NCI-H2107 treated with DMSO at 0.1 percent for 48 hours (cell line): ENCODE measurements at regions not wholly inside any gene's neighbourhood (a gene's known extent, or its start where the extent isn't known, plus 50 kb on each side); places are given as distances from the start of the nearest gene placed in this dataset.

Experiments
- DNase-seq: peaks from one replicate; lab custom pipeline; 2025; ENCODE audit not compliant: unreplicated experiment; lab: John Stamatoyannopoulos, UW

DNA sequence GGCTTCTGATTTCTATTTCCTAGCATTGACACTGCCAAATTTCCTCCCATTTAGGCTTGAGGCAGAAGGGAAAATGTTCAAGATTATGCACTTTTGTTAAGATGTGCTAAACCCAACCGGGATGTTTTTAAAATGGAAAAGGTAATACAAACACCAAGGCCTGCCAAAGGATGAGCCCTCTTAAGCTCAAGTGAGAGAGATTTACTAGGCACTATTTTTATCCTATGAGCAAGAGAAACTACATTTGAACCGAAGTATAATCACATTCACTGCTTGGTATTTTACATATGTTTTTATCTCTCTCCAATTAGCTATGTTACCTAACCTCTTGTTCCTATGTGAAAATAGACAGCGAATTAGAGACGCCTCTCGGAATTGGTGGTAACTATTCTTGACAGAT lies 295.8 kb downstream of the GABRB3 start:
- no peak for DNase-seq

- DNase-seq, result no peak
Observed at GRCh38 chr15:26475554-26475953, 297.3 kb downstream of the GABRB3 start.

GRCh38 chr15:26472661-26473060 lies 300.2 kb downstream of the GABRB3 start:
- DNase-seq, result no peak

DNA sequence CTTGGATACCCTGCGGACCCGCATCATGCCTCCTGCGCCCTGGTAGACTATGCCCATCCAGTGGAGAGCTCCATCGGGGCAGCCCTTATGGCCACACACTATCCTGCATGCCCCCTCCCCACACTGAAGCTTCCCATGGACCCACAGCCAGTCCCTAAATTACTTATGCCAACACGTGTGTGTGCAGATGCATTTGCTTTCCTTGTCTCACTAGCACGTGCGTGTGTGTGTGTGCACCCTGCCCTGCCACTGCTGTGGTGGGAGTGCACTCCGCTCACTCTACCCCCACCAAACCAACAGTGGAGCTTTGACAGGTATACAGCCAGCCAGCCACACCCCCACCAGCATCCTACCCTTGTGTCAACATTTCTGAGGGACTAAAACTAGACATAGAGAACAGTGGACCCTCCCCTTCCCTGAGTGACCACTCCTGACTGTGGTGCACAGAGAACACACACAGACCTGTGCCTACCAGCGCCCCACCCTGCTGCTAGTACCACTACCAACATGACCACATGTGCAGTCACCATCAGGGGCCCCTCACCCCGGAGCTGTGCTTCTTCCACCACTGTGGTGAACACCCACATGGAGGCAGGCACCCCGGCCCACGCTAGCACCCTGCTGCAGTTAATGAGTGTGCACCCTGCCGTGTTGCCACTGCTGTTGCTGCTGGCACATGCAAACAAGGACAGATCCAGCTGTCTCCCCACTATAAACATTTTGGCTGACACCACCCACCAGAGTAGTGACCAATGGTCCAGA lies 310.8 kb downstream of the GABRB3 start:
- DNase-seq, result no peak

DNA sequence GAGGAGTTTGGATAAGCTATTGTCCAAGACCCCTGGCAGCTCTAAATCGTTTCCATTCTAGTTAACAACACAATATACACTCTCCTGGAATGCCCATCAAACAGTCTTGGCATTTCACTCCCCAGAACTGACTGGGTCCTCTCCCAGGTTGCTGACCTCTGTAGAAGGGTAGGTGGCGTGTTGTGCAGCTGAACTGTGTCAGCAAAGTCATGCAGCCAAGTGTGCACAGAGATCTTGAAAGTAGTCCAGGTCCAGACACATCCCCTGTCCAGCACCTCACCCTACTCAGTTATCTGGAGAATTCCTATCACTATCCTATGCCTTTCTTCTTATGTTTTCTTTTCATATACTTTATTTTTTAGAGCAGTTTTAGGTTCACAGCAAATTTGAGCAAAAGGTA lies 312.7 kb downstream of the GABRB3 start:
- no peak for DNase-seq

DNA sequence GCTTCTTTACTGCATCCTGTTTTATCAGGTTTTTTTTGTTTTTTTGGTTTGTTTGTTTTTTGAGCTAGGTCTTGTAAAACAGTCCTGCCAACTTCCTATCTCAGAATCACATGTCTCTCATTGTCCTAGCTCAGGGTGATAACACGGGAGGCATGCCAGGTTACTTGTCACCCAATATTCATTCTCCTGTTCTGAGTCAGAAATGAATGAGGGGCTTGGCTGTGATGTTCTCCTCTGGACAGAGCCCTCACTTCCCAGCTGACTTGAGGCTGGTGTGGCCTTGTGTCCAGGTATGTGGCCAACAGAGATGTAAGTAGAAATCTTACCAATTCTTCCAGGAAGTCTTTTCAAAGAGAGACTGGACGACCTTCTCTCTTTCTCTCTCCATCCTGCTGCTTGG lies 317.0 kb downstream of the GABRB3 start:
- DNase-seq, result no peak

DNA sequence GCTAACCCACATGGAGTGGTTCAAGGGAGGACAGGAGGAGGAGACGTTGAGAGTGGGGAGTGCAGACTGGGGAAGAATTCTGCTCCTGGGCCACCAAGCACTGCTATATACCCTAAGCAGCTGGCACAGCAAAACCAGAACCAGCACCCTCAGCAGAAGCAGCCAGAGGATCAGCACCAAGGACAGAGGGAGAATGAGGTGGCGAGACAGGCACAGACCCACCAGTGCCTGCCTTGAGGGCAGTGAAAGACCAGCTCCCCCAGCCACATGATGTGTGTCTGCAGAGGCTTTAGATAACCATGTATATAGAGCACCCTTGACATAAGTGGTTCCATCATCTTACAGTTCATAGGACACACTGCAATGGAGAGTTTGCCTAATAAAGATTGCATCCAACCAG lies 319.0 kb downstream of the GABRB3 start:
- DNase-seq, result no peak

- no peak for DNase-seq
Observed at GRCh38 chr15:26451995-26452394, 320.9 kb downstream of the GABRB3 start.

- no peak for DNase-seq
Observed at GRCh38 chr15:26449291-26449690, 323.6 kb downstream of the GABRB3 start.

DNA sequence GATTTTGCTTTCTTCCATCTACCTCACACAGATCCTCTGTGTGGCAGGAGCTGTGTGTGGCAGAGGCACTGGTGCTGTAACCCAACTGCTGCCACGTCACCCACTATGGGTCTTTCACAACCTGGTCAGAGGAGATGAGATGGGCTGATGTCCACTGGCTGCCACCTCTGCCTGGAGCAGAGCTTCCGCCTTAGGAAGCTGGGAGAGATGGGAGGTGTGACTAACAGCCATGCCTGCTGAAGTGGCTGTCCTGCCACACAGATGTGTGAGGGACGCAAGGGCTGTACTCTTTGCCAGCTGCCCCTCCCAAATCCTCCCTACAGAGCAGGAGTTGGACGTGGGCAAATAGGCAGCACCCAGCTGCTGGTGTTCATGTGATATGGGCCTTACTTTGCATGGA lies 329.5 kb downstream of the GABRB3 start:
- no peak for DNase-seq

DNA sequence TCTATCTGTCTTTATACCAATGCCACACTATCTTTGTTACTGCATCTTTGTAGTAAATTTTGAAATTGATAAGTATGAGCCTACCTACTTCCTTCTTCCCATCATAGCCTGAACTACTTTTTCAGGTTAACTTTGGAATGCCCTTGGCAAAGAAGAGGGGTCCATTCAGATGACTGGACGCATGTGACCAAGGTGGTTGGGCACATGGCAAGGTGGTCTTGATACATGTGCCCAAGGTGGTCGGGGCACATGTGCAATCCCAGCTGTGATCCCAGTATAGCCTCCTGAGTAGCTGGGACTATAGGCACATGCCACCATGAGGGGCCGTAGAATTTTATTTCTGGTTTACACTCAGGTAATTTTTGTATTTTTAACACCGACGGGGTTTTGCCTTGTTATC lies 330.2 kb downstream of the GABRB3 start:
- no peak for DNase-seq

- DNase-seq, result no peak
Observed at GRCh38 chr15:26439681-26440080, 333.2 kb downstream of the GABRB3 start.

DNA sequence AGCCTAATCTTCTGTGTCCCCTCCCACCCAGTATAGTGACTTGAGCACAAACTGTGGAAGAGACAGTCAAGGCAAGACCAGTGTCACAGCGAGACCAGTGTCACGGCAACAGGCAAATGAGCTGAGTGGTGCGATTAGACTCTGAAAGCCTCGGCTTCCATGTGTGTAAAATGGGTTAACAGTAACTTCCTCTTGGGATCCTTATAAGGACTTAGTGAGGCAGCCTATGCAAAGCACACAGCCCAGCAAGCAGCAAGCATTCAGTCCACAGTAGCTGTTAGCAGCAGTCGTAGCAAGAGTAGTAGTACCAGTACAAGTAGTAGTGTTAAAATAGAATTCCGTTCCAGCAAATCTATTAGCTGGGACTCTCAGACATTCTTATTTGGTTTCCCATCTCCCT lies 334.1 kb downstream of the GABRB3 start:
- no peak for DNase-seq

GRCh38 chr15:26438316-26438715 lies 334.6 kb downstream of the GABRB3 start:
- DNase-seq, result no peak

GRCh38 chr15:26433818-26434217 lies 339.0 kb downstream of the GABRB3 start:
- DNase-seq, result no peak

DNA sequence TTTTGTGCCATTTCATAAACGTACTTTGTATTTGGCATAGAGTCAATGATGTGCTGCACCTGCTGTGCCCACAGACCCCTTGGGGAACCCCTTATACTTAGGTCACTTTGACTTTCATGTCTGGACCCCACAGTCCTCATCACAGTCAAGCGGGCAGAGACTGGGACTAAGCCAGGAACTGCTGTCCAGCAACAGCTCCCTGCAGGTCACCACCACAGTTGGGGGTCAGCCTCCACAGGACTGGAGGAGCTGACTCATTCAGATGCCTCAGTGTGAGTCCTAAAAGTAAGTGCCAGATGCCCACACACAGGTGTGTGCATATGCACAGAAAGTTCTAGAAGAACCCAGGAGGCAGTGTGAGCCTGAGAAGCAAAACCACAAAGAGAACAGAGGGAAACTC lies 339.8 kb downstream of the GABRB3 start:
- no peak for DNase-seq

DNA sequence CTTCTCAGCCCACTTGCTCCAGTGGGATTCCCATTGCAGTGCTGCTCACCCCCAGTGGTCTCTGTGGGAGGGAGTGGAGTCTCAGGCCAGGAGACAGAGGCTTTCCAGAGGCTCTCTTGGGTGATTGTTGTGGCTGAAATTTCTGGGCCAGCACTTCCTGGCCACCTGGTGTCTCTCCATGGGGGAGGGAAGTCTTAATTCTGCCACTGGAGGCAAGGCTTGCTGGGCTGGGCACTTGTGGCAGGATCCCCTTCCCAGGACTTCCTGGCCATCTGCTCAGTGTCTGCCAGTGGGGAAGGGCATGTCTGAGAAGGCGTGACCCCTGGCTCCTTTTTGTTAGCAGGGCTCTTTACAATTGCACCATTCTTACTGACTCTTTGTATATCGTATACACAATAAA lies 351.8 kb downstream of the GABRB3 start:
- no peak for DNase-seq

DNA sequence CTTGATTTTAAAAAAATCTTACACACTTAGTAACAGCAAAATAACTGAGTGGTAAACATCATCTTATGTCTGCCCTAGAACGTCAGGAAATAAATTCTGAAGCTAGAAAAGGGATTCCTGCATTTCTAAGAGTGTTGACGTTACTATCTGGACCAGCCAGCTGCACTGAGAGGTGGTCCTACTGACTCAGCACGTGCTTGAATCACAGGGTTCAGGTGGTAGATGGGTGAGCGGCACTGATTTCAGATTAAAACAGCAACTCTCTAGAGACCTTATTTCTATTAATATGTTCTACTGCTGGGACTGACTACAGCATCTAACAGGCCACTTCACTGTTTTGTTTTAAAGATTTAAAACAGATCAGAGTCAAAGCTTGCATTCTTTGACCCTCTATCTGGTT lies 377.2 kb downstream of the GABRB3 start:
- no peak for DNase-seq

GRCh38 chr15:26394801-26395200 lies 378.1 kb downstream of the GABRB3 start:
- no peak for DNase-seq

DNA sequence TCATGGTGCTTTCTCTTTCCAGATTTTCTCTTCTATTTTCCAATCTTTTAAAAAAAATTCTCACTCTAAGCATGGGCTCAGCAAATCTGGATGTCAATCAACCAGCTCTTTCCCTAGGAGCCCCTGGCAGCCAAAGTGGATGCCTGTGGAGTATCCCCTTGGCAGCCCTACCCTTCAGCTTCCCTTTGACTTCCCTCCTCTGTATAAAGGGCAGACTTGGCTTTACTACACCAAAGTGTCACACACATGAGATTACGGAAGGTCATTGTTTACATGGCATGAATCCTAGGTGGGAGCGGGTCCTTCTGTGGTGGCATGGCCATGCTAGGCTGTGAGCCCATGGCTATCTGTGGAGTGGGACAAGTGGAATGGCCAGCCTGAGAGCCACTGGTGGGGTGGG lies 379.9 kb downstream of the GABRB3 start:
- no peak for DNase-seq

DNA sequence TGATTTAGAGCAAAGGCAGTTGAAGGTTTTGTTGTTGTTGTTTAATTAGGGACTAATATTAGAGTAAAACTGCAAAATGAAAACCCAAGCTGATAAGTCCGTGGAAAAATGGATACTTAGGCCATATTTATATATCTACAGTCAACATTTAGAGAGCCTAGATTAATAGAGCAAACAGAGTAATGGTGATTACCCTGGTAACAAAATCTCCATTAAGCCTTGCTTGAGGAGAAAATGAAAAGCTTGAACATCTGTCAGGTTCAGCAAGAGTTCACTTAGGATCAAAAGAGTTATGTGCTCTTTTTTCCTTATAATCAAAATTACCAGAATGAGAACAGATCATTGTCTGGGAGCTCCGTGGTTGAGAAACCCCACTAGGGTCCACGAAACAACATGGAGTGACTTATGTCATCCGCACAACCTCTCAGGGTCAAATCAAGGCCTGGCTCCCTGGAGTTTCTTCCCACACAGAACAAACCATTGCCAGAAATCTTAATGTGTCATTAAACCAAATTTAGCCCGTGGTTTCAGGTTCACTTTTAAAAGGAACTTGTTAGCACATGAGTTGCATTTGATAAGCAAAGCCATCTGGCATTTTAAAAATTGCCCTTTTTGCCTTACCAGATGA lies 381.2 kb downstream of the GABRB3 start:
- DNase-seq, result no peak

- DNase-seq, result no peak
Observed at GRCh38 chr15:26382444-26383072, 390.3 kb downstream of the GABRB3 start.
